OCI-LY3 (cell line): ENCODE measurements at regions not wholly inside any gene's neighbourhood (a gene's known extent, or its start where the extent isn't known, plus 50 kb on each side); places are given as distances from the start of the nearest gene placed in this dataset.

ENCODE experiments used
- H2AFZ ChIP-seq: fragments of 200-600, 300-600 bp; shearing (Covaris generic); 2 replicates; pipeline ENCODE4 v1.6.0; 2014; ENCODE audit warnings: antibody characterized with exemption, low read depth, low read length
- H3K27ac ChIP-seq: fragments of 200-600, 300-600 bp; sonication (generic); 2 replicates; pipeline ENCODE4 v1.5.1; 2014; ENCODE audit warnings: mild to moderate bottlenecking, low read length, moderate library complexity, mixed read lengths
- H3K27me3 ChIP-seq: fragments of 200-600, 300-600 bp; sonication (generic); 2 replicates; pipeline ENCODE4 v1.6.1; 2014; ENCODE audit warnings: low read depth, low read length, mixed read lengths
- H3K36me3 ChIP-seq: fragments of 200-600, 300-600 bp; sonication (generic); replicated peaks from 2 replicates; pipeline ENCODE3; 2014; ENCODE audit warnings: low read depth, low read length, mixed read lengths
- H3K4me1 ChIP-seq: fragments of 300-600, 200-600 bp; sonication (generic); 2 replicates; pipeline ENCODE4 v1.6.1; 2014; ENCODE audit warnings: low read length, mixed read lengths
- H3K4me2 ChIP-seq: fragments of 200-600, 300-600 bp; sonication (generic); 2 replicates; pipeline ENCODE4 v1.6.1; 2014; ENCODE audit warnings: low read length, mixed read lengths
- H3K4me3 ChIP-seq: fragments of 300-600, 200-600 bp; sonication (generic); 2 replicates; pipeline ENCODE4 v1.5.1; 2014; ENCODE audit warnings: antibody characterized with exemption, mild to moderate bottlenecking, low read length, moderate library complexity
- H3K79me2 ChIP-seq: fragments of 300-600, 200-600 bp; shearing (Covaris generic); 2 replicates; pipeline ENCODE4 v1.6.1; 2014; ENCODE audit warnings: mild to moderate bottlenecking, low read length, mixed read lengths
- H3K9ac ChIP-seq: fragments of 300-600, 200-600 bp; shearing (Covaris generic); 2 replicates; pipeline ENCODE4 v1.6.0; 2014; ENCODE audit warnings: mild to moderate bottlenecking, low read length, moderate library complexity
- H3K9me3 ChIP-seq: fragments of 200-600, 300-600 bp; shearing (Covaris generic); 2 replicates; pipeline ENCODE4 v1.6.1; 2014; ENCODE audit warnings: low read length, mixed read lengths; ENCODE audit not compliant: insufficient read depth
- H4K20me1 ChIP-seq: fragments of 200-600, 300-600 bp; sonication (generic); 2 replicates; pipeline ENCODE4 v1.6.1; 2016; ENCODE audit warnings: low read length, mixed read lengths; ENCODE audit not compliant: insufficient read depth
- CTCF ChIP-seq: fragments of 200-600, 300-600 bp; sonication (generic); IDR thresholded peaks from 2 replicates; pipeline ENCODE4 v1.5.1; 2014; ENCODE audit warnings: antibody characterized with exemption, low read length, low read depth
- EZH2phosphoT487 ChIP-seq: fragments of 200-600 bp; shearing (Covaris generic); IDR thresholded peaks from 2 replicates; pipeline ENCODE4 v1.6.1; 2018; ENCODE audit warnings: antibody characterized with exemption, mixed run types, low read depth

DNA sequence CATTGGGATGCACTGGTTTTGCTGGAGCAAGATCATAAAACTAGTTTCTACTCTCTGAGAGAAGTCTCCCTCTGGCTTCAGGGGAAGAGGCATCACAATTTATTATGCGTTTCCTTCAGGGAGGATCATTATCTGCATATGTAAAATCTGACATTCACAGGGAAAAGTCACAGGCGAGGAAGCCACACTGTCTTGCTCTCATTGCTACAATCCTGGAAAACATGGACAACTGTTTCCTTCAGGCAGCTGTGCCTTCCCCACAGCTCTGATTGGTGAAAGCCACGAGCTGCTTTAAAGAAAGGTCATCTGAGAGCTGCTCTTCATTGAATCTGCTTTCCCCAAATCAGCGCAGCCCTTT is 397.8 kb downstream of the MED10 start:
- Histone ChIP-seq H4K20me1 (no peaks in the 10 kb centered on the region), H3K27me3 (no peaks in the 10 kb centered on the region), H2AFZ (no peak overlapping the region), H3K9me3 (no peaks in the 10 kb centered on the region), H3K4me3 (no peak overlapping the region), H3K4me2 (no peak overlapping the region), H3K27ac (no peak overlapping the region), H3K9ac (no peak overlapping the region), H3K4me1 (no peaks in the 10 kb centered on the region), H3K79me2 (no peaks in the 10 kb centered on the region), H3K36me3 (no peaks in the 10 kb centered on the region)
- TF ChIP-seq EZH2phosphoT487: no peak
- no peak for TF ChIP-seq CTCF

DNA sequence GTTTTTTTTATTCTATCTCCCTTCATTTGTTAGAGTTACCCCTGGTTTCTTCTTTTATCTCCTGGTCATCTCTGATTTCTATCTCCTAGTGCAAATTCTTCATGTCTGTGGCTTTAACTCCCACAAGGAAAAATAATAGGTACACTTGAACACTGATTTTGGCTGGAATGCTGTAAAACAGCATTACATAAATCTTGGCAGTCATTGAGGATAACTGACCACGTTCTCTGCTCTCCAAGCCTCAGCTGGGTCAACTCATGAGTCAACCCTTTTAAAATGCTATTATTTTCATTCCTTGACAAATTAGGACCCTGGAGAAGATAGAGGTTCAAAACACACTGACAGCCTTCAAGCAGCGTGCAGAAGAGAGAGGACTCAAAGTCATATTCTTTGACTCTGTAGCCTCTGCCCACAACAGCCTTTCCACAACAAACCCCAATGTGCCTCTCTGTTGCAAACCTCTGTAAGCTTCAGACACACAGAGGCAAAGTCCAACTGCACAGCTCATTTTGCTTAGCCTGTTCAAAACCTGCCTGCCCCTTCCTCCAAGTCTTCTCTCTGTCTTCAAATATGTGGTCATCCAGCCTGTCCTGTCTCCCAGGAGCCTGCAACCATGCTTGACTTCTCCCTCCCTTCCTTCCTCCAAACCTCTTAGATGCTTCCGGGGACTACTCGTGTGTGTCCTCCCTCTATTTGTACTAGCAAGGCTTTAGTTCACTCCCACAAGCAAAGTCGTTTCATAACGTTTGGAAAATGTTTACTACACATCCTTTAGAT is 398.4 kb downstream of the MED10 start:
- H3K36me3 ChIP-seq: no peaks in the 10 kb centered on the region
- no peak overlapping the region for H3K4me3 ChIP-seq
- no peaks in the 10 kb centered on the region for H3K9me3 ChIP-seq
- H3K4me2 ChIP-seq: no peak overlapping the region
- no peak overlapping the region for H3K9ac ChIP-seq
- no peak overlapping the region for H2AFZ ChIP-seq
- no peaks in the 10 kb centered on the region for H3K79me2 ChIP-seq
- H4K20me1 ChIP-seq: no peaks in the 10 kb centered on the region
- H3K27me3 ChIP-seq: no peaks in the 10 kb centered on the region
- H3K27ac ChIP-seq: no peak overlapping the region
- TF ChIP-seq EZH2phosphoT487 (no peak), CTCF (no peak)
- no peaks in the 10 kb centered on the region for H3K4me1 ChIP-seq

- TF ChIP-seq CTCF (no peak), EZH2phosphoT487 (no peak)
- H3K9me3 ChIP-seq: no peaks in the 10 kb centered on the region
- no peak overlapping the region for H3K4me2 ChIP-seq
- no peaks in the 10 kb centered on the region for H3K36me3 ChIP-seq
- H2AFZ ChIP-seq: no peak overlapping the region
- H3K4me1 ChIP-seq: no peaks in the 10 kb centered on the region
- no peaks in the 10 kb centered on the region for H3K27me3 ChIP-seq
- no peak overlapping the region for H3K9ac ChIP-seq
- H3K79me2 ChIP-seq: no peaks in the 10 kb centered on the region
- no peaks in the 10 kb centered on the region for H4K20me1 ChIP-seq
- no peak overlapping the region for H3K4me3 ChIP-seq
- no peak overlapping the region for H3K27ac ChIP-seq
Measured at GRCh38 chr5:5979377-5979760, 399.0 kb downstream of the MED10 start.

- Histone ChIP-seq H3K9me3 (no peaks in the 10 kb centered on the region), H3K4me2 (no peak overlapping the region), H3K9ac (no peak overlapping the region), H3K27ac (no peak overlapping the region), H3K36me3 (no peaks in the 10 kb centered on the region), H3K4me1 (no peaks in the 10 kb centered on the region), H2AFZ (no peak overlapping the region), H3K4me3 (no peak overlapping the region), H4K20me1 (no peaks in the 10 kb centered on the region), H3K79me2 (no peaks in the 10 kb centered on the region), H3K27me3 (no peaks in the 10 kb centered on the region)
- TF ChIP-seq EZH2phosphoT487 (no peak), CTCF (no peak)
Measured at GRCh38 chr5:5978501-5979376, 399.6 kb downstream of the MED10 start.
